TTC549 (cell line): ENCODE measurements at regions not wholly inside any gene's neighbourhood (a gene's known extent, or its start where the extent isn't known, plus 50 kb on each side); places are given as distances from the start of the nearest gene placed in this dataset.

Experiments
- FAIRE-seq: peaks from 2 replicates; lab custom pipeline; 2012; peaks lifted over from hg19 to GRCh38; lab: Jason Lieb, UNC

- no peak for FAIRE-seq
Measured at GRCh38 chr13:76512721-76513145, 373.5 kb downstream of the KCTD12 start.

GRCh38 chr13:76505437-76505836 lies 380.8 kb downstream of the KCTD12 start:
- FAIRE-seq: no peak

DNA sequence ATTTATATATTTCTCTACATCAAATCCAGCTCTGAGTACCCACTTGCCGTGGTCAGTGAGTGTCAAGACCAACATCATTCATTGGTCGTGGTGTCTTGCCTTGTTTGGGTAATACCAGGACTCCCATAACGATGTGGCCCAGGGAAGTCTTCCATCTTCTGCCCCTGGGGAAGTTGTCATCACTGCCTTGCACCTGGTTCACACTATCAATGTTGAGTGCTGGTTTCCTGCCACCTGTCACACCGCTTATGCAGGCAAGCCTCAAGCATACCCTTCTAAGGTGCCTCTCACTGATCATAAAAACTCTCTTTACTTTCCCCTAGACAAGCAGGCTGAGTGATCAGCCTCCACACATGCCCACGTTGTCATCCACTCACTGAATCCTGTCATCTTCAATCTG lies 382.4 kb downstream of the KCTD12 start:
- FAIRE-seq: no peak

- FAIRE-seq: no peak
Measured at GRCh38 chr13:76503291-76503690, 382.9 kb downstream of the KCTD12 start.

DNA sequence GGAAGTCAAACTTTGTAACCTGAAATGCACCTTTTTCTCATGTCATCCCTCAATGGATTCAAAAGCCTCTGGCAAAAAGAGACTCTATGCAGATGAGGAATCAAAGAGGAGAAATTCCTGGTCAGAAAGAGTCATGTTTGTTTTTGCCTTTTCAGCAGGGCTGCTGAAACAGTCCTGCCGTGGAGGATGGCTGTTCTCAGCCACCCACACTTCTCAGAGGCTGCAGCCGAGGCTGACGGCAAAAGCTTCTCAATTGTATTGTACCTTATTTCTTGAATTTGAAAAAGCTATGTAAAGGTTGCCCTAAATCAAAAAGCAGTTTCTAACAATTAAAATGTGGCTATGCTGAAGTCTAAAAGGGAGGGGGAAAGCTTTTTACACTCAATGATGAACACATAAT lies 385.3 kb downstream of the KCTD12 start:
- no peak for FAIRE-seq

GRCh38 chr13:76499891-76500290 lies 386.3 kb downstream of the KCTD12 start:
- no peak for FAIRE-seq

DNA sequence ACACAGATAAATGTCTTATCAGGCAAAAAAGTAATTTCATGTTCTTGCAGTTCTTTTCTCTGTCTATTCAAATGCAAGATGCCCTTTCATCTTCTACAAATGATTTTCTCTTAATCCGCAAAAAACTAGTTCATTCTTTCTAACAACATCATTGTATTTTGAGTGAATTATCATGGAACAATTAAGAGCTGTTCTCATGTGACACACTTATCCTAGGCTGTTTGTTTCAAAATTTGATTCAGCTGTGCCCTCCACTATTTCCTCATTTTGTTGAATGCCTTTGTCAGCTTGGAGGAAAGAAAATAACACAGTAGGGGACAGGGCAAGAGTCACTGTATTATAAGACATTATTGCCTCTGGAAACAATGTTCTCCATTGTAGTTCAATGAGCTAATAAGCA lies 396.9 kb downstream of the KCTD12 start:
- no peak for FAIRE-seq

GRCh38 chr13:76481738-76482137 lies 404.5 kb downstream of the KCTD12 start:
- no peak for FAIRE-seq

DNA sequence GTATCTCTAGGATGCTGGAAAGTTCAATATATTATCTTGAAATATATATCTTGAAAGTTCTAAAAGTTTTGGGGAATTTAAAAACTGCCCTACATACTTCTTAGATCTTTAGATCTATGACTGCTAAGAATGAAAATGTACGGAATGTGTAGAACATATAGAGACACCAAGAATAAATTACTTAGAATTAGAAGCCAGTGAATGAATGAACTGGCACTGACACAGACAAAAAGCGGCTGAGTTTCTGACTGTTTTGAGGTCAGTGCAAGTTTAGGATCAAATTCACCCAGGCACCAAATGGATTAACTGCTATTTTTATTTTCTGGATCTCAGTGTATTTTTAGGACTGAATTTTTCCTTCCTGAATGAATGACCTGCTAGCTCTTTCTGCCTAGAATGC lies 411.2 kb downstream of the KCTD12 start:
- FAIRE-seq: no peak

- no peak for FAIRE-seq
Measured at GRCh38 chr13:76474356-76474755, 411.8 kb downstream of the KCTD12 start.

GRCh38 chr13:76473552-76474134 lies 412.6 kb downstream of the KCTD12 start:
- FAIRE-seq: peak; percentile 81

DNA sequence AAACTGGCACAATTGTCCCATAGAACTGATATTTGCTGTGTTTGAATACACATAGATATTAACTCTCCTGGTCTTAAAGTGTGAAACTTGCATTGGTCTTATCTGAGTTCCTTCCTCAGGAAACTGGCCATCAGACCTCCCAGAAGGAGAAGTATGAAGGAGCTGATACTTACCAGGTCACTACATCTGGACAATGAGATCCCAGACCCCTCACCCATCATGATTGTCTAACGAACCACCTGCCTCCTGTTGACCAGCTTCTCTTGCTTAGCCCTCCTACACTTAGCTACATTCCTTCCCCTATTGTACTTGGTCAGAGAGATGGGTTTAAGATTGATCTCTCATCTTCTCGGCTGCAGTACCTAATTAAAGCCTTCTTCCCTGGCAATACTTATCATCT lies 413.3 kb downstream of the KCTD12 start:
- FAIRE-seq: no peak

DNA sequence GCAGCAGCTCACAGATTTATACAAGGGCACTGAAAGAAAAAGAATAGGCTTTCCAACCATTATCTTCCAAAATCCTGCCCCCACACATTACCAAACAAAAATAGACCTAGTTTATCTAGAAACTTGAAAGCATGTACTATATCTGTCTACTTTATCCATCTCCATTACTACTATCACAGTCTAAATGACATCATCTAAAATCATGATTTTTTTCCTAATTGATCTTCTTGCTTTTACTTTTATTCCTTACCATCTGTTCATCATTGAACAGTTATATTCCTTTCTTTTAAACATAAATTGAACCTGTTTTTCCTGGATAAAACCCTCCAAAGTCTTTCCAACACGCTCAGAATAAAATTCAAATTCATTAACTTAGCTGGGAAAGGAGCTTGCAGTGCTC lies 414.7 kb downstream of the KCTD12 start:
- no peak for FAIRE-seq

DNA sequence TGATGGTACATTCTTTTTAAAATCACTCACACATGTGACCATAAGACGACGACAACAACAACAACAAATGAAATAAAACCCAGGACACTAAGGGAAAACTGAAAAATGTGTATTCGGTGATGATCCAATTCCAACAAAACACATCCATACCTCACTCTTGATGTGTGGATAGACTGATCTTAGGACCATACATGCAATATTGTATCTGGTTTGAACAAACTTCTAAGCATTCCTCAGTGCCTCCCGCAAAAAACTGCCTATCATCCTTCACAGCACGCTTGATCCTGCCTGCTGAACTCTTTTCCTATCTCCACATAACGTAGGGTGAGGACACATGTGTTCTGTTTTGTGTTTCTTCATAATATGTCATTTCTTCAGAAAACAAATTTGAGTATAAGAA lies 415.2 kb downstream of the KCTD12 start:
- no peak for FAIRE-seq

- FAIRE-seq: no peak
Measured at GRCh38 chr13:76466043-76466442, 420.2 kb downstream of the KCTD12 start.

GRCh38 chr13:76463314-76463713 lies 422.9 kb downstream of the KCTD12 start:
- FAIRE-seq: no peak

GRCh38 chr13:76461999-76462398 lies 424.2 kb downstream of the KCTD12 start:
- no peak for FAIRE-seq

- no peak for FAIRE-seq
Measured at GRCh38 chr13:76461484-76461883, 424.7 kb downstream of the KCTD12 start.

GRCh38 chr13:76459863-76460262 lies 426.3 kb downstream of the KCTD12 start:
- FAIRE-seq: no peak

- no peak for FAIRE-seq
Measured at GRCh38 chr13:76455960-76456359, 430.2 kb downstream of the KCTD12 start.

GRCh38 chr13:76454991-76455390 lies 431.2 kb downstream of the KCTD12 start:
- FAIRE-seq: no peak

DNA sequence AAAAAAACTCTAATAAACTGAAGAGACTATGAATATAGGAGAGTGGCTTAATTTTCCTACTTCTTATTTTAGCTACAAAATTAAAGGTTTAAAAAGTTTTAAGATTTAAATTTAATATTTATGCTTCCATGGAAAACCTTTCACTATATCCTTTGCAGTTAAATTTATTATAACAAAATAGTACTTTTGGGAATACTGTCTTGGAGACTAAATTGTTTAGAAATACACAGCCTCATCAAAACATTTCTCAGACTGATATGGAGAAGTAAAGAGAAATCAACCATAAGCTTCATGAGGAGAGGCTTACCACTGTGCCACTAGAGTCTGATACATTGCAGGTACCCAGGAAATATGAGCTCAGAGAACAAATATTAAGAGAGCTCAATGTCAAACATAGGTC lies 436.5 kb downstream of the KCTD12 start:
- no peak for FAIRE-seq

DNA sequence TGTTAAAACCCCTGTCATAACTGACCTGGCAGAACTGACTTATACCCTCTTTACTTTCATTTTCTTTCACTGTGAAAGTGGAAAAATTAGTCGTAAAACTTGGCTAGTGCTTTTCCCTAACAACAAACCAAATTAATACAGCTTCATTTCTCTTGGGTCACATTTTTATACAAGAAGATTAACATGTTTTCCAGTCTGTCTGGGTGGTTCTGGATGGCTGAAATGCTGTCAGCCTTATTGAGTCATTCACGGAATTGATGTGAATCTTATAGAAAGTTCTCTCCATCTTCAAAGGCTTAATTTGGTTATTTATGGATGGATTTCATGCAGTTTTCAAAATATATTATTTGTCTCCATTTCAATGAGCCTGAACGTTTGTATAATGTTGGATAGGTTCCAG lies 440.0 kb downstream of the KCTD12 start:
- no peak for FAIRE-seq

- FAIRE-seq: no peak
Measured at GRCh38 chr13:76440568-76440967, 445.6 kb downstream of the KCTD12 start.

- FAIRE-seq: no peak
Measured at GRCh38 chr13:76439546-76439945, 446.7 kb downstream of the KCTD12 start.
